K562 (cell line): ENCODE measurements at regions not wholly inside any gene's neighbourhood (a gene's known extent, or its start where the extent isn't known, plus 50 kb on each side); places are given as distances from the start of the nearest gene placed in this dataset.

Source experiments
- BHLHE40 ChIP-seq: IDR thresholded peaks from 2 replicates; pipeline ENCODE4 v1.6.1; 2011; ENCODE audit warnings: low read length, improper control_type of control experiment
- EP300 ChIP-seq: IDR thresholded peaks from 2 replicates; pipeline ENCODE4 v1.6.1; 2012; ENCODE audit warnings: low read length, improper control_type of control experiment
- GATA2 ChIP-seq: sonication (generic); formaldehyde crosslinking; IDR thresholded peaks from 2 replicates; pipeline ENCODE4 v1.4.0; 2020; ENCODE audit warnings: mild to moderate bottlenecking, missing genetic modification reagents
- JUNB ChIP-seq: fragments of 450-650 bp; formaldehyde crosslinking; conservative IDR thresholded peaks from 2 replicates; pipeline ENCODE4 v1.4.0; 2020; ENCODE audit warnings: mild to moderate bottlenecking
- MEIS2 ChIP-seq: fragments of 450-650 bp; IDR thresholded peaks from 2 replicates; pipeline ENCODE4 v1.6.1; 2014; ENCODE audit warnings: mild to moderate bottlenecking; ENCODE audit not compliant: partially characterized antibody
- NONO ChIP-seq, 2 experiments: fragments of 200-400 bp in 1 of 2; fragments of 450-650 bp in 1 of 2; formaldehyde crosslinking in 1 of 2; IDR thresholded peaks; 2 replicates each; pipeline ENCODE4 v1.6.1; 2017; ENCODE audit warnings: low read depth in 2 of 2, mild to moderate bottlenecking in 2 of 2, moderate library complexity in 2 of 2, low read length in 1 of 2
- POLR3A ChIP-seq: IDR thresholded peaks from 2 replicates; pipeline ENCODE4 v1.6.1; 2011; ENCODE audit warnings: borderline replicate concordance, mild to moderate bottlenecking, moderate library complexity; ENCODE audit not compliant: insufficient read length, insufficient read depth; ENCODE audit errors: extremely low read depth
- USF2 ChIP-seq: sonication (generic); formaldehyde crosslinking; IDR thresholded peaks from 2 replicates; pipeline ENCODE4 v1.5.0; 2020; ENCODE audit warnings: missing genetic modification reagents
- ZNF347 ChIP-seq: fragments of 450-650 bp; formaldehyde crosslinking; IDR thresholded peaks from 2 replicates; pipeline ENCODE4 v1.4.0; 2020; ENCODE audit warnings: low read depth, mild to moderate bottlenecking, moderate library complexity
- TF ChIP-seq, protein P1 (sequence below), 2 experiments: fragments of 450-650 bp in 1 of 2; sonication (generic) in 1 of 2; formaldehyde crosslinking; conservative IDR thresholded peaks; 2 replicates each; pipeline versions ENCODE4 v1.4.0 to v1.8.1; 2020 to 2022; ENCODE audit warnings: mild to moderate bottlenecking in 1 of 2, missing genetic modification reagents in 1 of 2
- TF ChIP-seq, protein P2 (sequence below), 3 experiments: IDR thresholded peaks in 2 of 3; conservative IDR thresholded peaks in 1 of 3; 2 replicates each; pipeline ENCODE4 v1.5.1; 2011 to 2012; ENCODE audit warnings: low read length in 3 of 3, mild to moderate bottlenecking in 3 of 3, control low read depth in 2 of 3, improper control_type of control experiment in 1 of 3, inconsistent platforms in 1 of 3, low read depth in 1 of 3, mixed read lengths in 1 of 3, moderate library complexity in 1 of 3; ENCODE audit not compliant: insufficient read depth in 2 of 3

- TF ChIP-seq, protein P1, sequence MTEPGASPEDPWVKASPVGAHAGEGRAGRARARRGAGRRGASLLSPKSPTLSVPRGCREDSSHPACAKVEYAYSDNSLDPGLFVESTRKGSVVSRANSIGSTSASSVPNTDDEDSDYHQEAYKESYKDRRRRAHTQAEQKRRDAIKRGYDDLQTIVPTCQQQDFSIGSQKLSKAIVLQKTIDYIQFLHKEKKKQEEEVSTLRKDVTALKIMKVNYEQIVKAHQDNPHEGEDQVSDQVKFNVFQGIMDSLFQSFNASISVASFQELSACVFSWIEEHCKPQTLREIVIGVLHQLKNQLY (CRISPR knock-in tag; conservative IDR thresholded peaks at IDR 0.05) = no peak
- TF ChIP-seq NONO (IDR thresholded peaks at IDR 0.05; ENCODE audit: low read depth in 2 of 2, low read length in 1 of 2) (no peak), USF2 (CRISPR knock-in tag) (no peak), MEIS2 (no peak), ZNF347 (CRISPR knock-in tag) (no peak), EP300 (no peak), POLR3A (no peak), GATA2 (no peak), BHLHE40 (no peak), JUNB (CRISPR knock-in tag) (no peak)
- TF ChIP-seq, protein P2, sequence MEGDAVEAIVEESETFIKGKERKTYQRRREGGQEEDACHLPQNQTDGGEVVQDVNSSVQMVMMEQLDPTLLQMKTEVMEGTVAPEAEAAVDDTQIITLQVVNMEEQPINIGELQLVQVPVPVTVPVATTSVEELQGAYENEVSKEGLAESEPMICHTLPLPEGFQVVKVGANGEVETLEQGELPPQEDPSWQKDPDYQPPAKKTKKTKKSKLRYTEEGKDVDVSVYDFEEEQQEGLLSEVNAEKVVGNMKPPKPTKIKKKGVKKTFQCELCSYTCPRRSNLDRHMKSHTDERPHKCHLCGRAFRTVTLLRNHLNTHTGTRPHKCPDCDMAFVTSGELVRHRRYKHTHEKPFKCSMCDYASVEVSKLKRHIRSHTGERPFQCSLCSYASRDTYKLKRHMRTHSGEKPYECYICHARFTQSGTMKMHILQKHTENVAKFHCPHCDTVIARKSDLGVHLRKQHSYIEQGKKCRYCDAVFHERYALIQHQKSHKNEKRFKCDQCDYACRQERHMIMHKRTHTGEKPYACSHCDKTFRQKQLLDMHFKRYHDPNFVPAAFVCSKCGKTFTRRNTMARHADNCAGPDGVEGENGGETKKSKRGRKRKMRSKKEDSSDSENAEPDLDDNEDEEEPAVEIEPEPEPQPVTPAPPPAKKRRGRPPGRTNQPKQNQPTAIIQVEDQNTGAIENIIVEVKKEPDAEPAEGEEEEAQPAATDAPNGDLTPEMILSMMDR (IDR thresholded peaks at IDR 0.05 in 2 of 3, conservative IDR thresholded peaks at IDR 0.05 in 1 of 3; ENCODE audit: insufficient read depth in 2 of 3, low read depth in 1 of 3, low read length in 3 of 3) = no peak
These were observed 80.2 kb upstream of the SNTG2 start for GRCh38 chr2:870426-870825.
